Lung (tissue), 11 donors: ENCODE measurements at regions not wholly inside any gene's neighbourhood (a gene's known extent, or its start where the extent isn't known, plus 50 kb on each side); places are given as distances from the start of the nearest gene placed in this dataset.

Experiments used
- ATAC-seq: fragments of 200-7000 bp; cut with Tn5 transposase; one replicate; pipeline ENCODE4 v1.9.1; 2020; ENCODE audit warnings: moderate number of reproducible peaks; ENCODE audit not compliant: insufficient read depth, low FRiP score
- DNase-seq, 3 donors: peaks; one replicate each; pipeline ENCODE4 v3.0.0-alpha.2; 2013 to 2017
- H3K27ac ChIP-seq, 2 donors: one replicate each; pipeline ENCODE4 v1.5.1; 2013; ENCODE audit warnings: mild to moderate bottlenecking in 2 of 2, moderate library complexity in 2 of 2, control low read depth in 1 of 2, inconsistent platforms in 1 of 2, low read depth in 1 of 2, low read length in 1 of 2
- H3K27me3 ChIP-seq, 3 donors: one replicate each; pipeline ENCODE4 v1.5.1; 2013; ENCODE audit warnings: low read length in 2 of 3; ENCODE audit not compliant: control insufficient read depth in 3 of 3, insufficient read depth in 3 of 3
- H3K36me3 ChIP-seq, 4 donors: one replicate each; pipeline ENCODE4 v1.5.1; 2013; ENCODE audit warnings: low read length in 4 of 4, mild to moderate bottlenecking in 1 of 4, moderate library complexity in 1 of 4; ENCODE audit not compliant: control insufficient read depth in 4 of 4, insufficient read depth in 4 of 4
- H3K4me1 ChIP-seq, 5 donors: one replicate each; pipeline ENCODE4 v1.5.1; 2013; ENCODE audit warnings: low read length in 5 of 5, mild to moderate bottlenecking in 2 of 5, moderate library complexity in 1 of 5; ENCODE audit not compliant: control insufficient read depth in 5 of 5, insufficient read depth in 5 of 5
- H3K4me3 ChIP-seq: one replicate; pipeline ENCODE4 v1.5.1; 2013; ENCODE audit warnings: mild to moderate bottlenecking, control low read depth, moderate library complexity
- H3K9ac ChIP-seq, 2 donors: one replicate each; pipeline ENCODE4 v1.5.1; 2013; ENCODE audit warnings: low read length in 2 of 2, control low read depth in 1 of 2; ENCODE audit not compliant: insufficient read depth in 1 of 2
- H3K9me3 ChIP-seq, 4 donors: one replicate each; pipeline ENCODE4 v1.5.1; 2013; ENCODE audit warnings: low read length in 3 of 4, mild to moderate bottlenecking in 1 of 4, moderate library complexity in 1 of 4; ENCODE audit not compliant: control insufficient read depth in 4 of 4, insufficient read depth in 3 of 4
- WGBS, 2 donors: extraction: QIAGEN DNeasy Blood & Tissue Kit; methylation state at CpG; one replicate each; pipeline ENCODE4 v1.1.7; 2013; 5-methylcytosine and 5-hydroxymethylcytosine counted together
- TF ChIP-seq, protein P1 (sequence below): IDR thresholded peaks from 2 replicates; pipeline ENCODE4 v1.5.1; 2012; ENCODE audit warnings: mild to moderate bottlenecking; ENCODE audit errors: control extremely low read depth, extremely low read depth
- donor health status: control.
- donor health status: control.
- donor health status: Bipolar disorder and iron deficiency.
- donor health status: healthy.
- donor health status: DM: yes; HTN: yes; CAD: no.

DNA sequence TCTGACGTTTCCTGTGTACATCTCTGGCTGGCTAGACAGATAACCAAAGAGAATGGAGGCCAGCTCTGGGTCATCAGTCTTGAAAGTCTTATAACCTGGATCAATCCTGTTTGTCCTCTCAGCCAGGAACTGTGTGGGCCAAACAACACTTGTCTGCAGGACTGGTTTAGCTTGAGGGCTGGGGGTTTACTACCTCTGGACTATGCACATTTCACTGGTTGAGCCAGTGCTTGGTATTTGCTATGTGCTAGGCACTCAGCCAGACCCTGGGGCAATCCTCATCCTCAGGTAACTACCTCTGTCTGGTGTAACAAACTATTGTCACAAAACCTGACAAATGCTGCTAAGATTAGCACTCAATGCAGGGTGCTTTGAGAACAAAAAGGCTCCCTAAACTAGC is 169.7 kb downstream of the HAUS1 start:
- Histone ChIP-seq H3K9ac (no peak overlapping the region), H3K36me3 (peaks cover 0 to 2% (median under 1%) of the 10 kb centered on the region in 4 donors), H3K27ac (no peak overlapping the region), H3K4me3 (no peak overlapping the region), H3K9me3 (no peaks in the 10 kb centered on the region), H3K4me1 (peaks cover 0 to 7% (median 0%) of the 10 kb centered on the region in 5 donors), H3K27me3 (no peaks in the 10 kb centered on the region)
- DNase-seq, result no peak
- ATAC-seq, result no peak
- TF ChIP-seq, protein P1, sequence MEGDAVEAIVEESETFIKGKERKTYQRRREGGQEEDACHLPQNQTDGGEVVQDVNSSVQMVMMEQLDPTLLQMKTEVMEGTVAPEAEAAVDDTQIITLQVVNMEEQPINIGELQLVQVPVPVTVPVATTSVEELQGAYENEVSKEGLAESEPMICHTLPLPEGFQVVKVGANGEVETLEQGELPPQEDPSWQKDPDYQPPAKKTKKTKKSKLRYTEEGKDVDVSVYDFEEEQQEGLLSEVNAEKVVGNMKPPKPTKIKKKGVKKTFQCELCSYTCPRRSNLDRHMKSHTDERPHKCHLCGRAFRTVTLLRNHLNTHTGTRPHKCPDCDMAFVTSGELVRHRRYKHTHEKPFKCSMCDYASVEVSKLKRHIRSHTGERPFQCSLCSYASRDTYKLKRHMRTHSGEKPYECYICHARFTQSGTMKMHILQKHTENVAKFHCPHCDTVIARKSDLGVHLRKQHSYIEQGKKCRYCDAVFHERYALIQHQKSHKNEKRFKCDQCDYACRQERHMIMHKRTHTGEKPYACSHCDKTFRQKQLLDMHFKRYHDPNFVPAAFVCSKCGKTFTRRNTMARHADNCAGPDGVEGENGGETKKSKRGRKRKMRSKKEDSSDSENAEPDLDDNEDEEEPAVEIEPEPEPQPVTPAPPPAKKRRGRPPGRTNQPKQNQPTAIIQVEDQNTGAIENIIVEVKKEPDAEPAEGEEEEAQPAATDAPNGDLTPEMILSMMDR, result no peak
- whole genome bisulfite sequencing, 2 donors, result 72 to 74% methylated on average over 1 of the region's 1 CpG

DNA sequence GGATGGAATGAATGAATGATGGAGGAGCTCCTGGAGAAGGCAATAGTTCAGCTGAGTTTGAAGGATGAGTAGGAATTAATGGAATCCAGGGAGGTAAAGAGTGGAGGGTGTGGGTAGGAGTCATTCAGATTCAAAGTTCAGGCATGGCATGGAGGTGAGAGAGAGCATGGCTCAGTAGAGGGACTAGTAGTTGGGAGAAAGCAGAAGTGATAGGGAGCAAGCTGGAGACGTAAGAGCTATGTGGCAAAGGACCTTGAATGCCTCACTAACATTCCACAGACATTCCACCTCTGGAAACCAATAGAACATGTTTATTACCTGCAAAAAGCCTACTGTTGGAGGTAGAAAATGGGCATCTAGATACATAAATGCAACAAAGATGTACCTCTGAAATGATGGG is 170.1 kb downstream of the HAUS1 start:
- no peak for ATAC-seq
- no peak for DNase-seq
- Histone ChIP-seq H3K36me3 (no peaks in the 10 kb centered on the region), H3K9ac (no peak overlapping the region), H3K4me1 (peaks cover 0 to 7% (median 0%) of the 10 kb centered on the region in 5 donors), H3K27ac (no peak overlapping the region), H3K9me3 (no peaks in the 10 kb centered on the region), H3K4me3 (no peak overlapping the region), H3K27me3 (no peaks in the 10 kb centered on the region)
- WGBS, 2 donors, result 40 to 54% methylated on average over 1 of the region's 1 CpG
- TF ChIP-seq, protein P1, result no peak

DNA sequence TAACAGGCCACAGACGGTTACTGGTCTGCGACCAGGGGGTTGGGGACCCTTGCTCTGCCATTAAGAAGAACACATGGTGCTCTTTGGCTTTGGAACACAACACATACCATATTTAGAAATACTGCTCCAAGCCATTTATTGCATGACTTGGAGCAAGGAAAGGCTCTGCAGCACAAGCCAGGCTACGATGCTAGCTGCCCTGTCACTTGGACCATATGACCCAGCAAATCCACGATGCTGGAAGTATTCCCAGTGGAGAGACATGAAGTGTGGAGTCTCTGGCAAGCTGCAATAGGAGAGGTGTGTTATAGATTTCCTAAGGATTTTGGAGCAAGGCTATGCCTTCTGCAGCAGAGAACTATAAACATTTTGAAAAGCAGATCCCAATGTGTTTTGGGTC is 171.2 kb downstream of the HAUS1 start:
- Histone ChIP-seq H3K4me1 (peaks cover 0 to 7% (median 0%) of the 10 kb centered on the region in 5 donors), H3K27ac (no peak overlapping the region), H3K9me3 (no peaks in the 10 kb centered on the region), H3K27me3 (no peaks in the 10 kb centered on the region), H3K4me3 (no peak overlapping the region), H3K36me3 (no peaks in the 10 kb centered on the region), H3K9ac (no peak overlapping the region)
- TF ChIP-seq, protein P1, result no peak
- WGBS, 2 donors, result 84 to 85% methylated on average over 4 of the region's 4 CpGs
- ATAC-seq (no peak), DNase-seq (no peak)

DNA sequence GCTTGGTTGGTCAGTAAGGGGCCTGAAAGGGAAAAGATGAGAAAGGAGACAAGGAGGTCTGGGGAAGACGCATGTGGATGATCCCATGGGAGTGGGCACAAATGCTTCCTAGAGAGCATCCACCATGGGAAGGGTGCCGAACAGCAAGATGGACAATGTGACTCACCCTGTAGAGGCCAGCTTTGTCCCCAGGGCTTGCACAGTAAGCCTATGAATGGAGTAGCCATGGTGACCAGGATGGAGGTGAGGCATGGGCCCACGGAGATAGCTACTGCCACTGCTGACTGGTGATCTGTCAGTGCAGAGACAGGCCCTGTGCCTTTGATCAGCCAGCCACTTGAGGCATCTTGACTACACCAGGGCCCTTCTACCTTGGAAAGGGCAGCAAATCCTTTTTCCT is 172.6 kb downstream of the HAUS1 start:
- no peak overlapping the region for H3K9ac ChIP-seq
- TF ChIP-seq, protein P1, result no peak
- 86 to 95% methylated on average over 3 of the region's 3 CpGs for WGBS, 2 donors
- ATAC-seq (no peak), DNase-seq (no peak)
- peaks cover 0 to 7% (median 0%) of the 10 kb centered on the region in 5 donors for H3K4me1 ChIP-seq
- H3K27ac ChIP-seq, result no peak overlapping the region
- H3K9me3 ChIP-seq, result no peaks in the 10 kb centered on the region
- no peak overlapping the region for H3K4me3 ChIP-seq
- H3K36me3 ChIP-seq, result no peaks in the 10 kb centered on the region
- H3K27me3 ChIP-seq, result no peaks in the 10 kb centered on the region
